ENCODE measurements at regions not wholly inside any gene's neighbourhood (a gene's known extent, or its start where the extent isn't known, plus 50 kb on each side); places are given as distances from the start of the nearest gene placed in this dataset.

- TF ChIP-seq CTCF (IDR thresholded peaks at IDR 0.05) (no peak), POLR2AphosphoS5 (IDR thresholded peaks at IDR 0.05) (no peak), POLR2A (IDR thresholded peaks at IDR 0.05) (no peak)
Measured at GRCh38 chr1:70553567-70553956, 142.5 kb downstream of the CTH start.
